WTC11 (cell line): ENCODE measurements at regions not wholly inside any gene's neighbourhood (a gene's known extent, or its start where the extent isn't known, plus 50 kb on each side); places are given as distances from the start of the nearest gene placed in this dataset.

Source experiments
- NR2C2 ChIP-seq: sonication (generic); formaldehyde crosslinking; IDR thresholded peaks from 2 replicates; pipeline ENCODE4 v1.8.0; 2022; ENCODE audit warnings: mild to moderate bottlenecking, missing genetic modification reagents
- RELA ChIP-seq: sonication (generic); formaldehyde crosslinking; IDR thresholded peaks from 2 replicates; pipeline ENCODE4 v1.8.1; 2022; ENCODE audit warnings: missing genetic modification reagents, mild to moderate bottlenecking, borderline replicate concordance
- SP1 ChIP-seq: sonication (generic); formaldehyde crosslinking; conservative IDR thresholded peaks from 2 replicates; pipeline ENCODE4 v1.8.1; 2022; ENCODE audit warnings: missing genetic modification reagents
- ZNF263 ChIP-seq: sonication (generic); formaldehyde crosslinking; IDR thresholded peaks from 2 replicates; pipeline ENCODE4 v1.8.1; 2022; ENCODE audit warnings: low read depth, mild to moderate bottlenecking, moderate library complexity, missing genetic modification reagents
- TF ChIP-seq, protein P1 (sequence below): sonication (generic); formaldehyde crosslinking; IDR thresholded peaks from 2 replicates; pipeline ENCODE4 v1.8.1; 2022; ENCODE audit warnings: low read depth, mild to moderate bottlenecking, moderate library complexity, missing genetic modification reagents, borderline replicate concordance
- TF ChIP-seq, protein P2 (sequence below): sonication (generic); formaldehyde crosslinking; conservative IDR thresholded peaks from 2 replicates; pipeline ENCODE4 v1.8.1; 2023; ENCODE audit warnings: mild to moderate bottlenecking, low read depth, missing genetic modification reagents, moderate library complexity
- TF ChIP-seq, protein P3 (sequence below): sonication (generic); formaldehyde crosslinking; IDR thresholded peaks from 2 replicates; pipeline ENCODE4 v1.8.1; 2023; ENCODE audit warnings: mild to moderate bottlenecking, moderate library complexity, missing genetic modification reagents
- TF ChIP-seq, protein P4 (sequence below): sonication (generic); formaldehyde crosslinking; IDR thresholded peaks from 2 replicates; pipeline ENCODE4 v1.8.0; 2022; ENCODE audit warnings: mild to moderate bottlenecking, missing genetic modification reagents
- TF ChIP-seq, protein P5 (sequence below): fragments of 200-600 bp; IDR thresholded peaks from 2 replicates; pipeline ENCODE4 v1.8.0; 2022; ENCODE audit warnings: antibody characterized with exemption

DNA sequence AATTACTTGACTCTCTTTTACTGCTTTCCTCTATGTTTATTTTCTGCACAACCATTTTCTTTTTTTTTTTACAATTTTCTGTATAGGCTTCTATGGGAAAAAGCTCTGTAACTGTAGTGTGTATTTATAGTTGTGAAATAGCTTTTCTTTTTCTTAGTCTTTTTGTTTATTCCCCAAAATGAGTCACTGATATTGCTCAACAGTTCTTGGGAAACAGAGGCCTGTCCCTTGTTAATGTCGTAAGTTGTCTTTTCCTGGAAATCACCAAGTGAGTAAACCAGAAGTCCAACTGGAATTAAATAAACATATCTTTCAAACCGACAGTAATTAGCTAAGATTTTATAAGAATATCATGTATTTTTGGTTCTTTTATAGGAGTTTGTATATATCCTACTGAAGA lies 325.1 kb upstream of the PRR16 start:
- TF ChIP-seq, protein P1, sequence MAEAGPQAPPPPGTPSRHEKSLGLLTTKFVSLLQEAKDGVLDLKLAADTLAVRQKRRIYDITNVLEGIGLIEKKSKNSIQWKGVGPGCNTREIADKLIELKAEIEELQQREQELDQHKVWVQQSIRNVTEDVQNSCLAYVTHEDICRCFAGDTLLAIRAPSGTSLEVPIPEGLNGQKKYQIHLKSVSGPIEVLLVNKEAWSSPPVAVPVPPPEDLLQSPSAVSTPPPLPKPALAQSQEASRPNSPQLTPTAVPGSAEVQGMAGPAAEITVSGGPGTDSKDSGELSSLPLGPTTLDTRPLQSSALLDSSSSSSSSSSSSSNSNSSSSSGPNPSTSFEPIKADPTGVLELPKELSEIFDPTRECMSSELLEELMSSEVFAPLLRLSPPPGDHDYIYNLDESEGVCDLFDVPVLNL = no peak
- TF ChIP-seq, protein P2, sequence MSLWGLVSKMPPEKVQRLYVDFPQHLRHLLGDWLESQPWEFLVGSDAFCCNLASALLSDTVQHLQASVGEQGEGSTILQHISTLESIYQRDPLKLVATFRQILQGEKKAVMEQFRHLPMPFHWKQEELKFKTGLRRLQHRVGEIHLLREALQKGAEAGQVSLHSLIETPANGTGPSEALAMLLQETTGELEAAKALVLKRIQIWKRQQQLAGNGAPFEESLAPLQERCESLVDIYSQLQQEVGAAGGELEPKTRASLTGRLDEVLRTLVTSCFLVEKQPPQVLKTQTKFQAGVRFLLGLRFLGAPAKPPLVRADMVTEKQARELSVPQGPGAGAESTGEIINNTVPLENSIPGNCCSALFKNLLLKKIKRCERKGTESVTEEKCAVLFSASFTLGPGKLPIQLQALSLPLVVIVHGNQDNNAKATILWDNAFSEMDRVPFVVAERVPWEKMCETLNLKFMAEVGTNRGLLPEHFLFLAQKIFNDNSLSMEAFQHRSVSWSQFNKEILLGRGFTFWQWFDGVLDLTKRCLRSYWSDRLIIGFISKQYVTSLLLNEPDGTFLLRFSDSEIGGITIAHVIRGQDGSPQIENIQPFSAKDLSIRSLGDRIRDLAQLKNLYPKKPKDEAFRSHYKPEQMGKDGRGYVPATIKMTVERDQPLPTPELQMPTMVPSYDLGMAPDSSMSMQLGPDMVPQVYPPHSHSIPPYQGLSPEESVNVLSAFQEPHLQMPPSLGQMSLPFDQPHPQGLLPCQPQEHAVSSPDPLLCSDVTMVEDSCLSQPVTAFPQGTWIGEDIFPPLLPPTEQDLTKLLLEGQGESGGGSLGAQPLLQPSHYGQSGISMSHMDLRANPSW (CRISPR knock-in tag) = no peak
- TF ChIP-seq SP1 (CRISPR knock-in tag) = no peak
- no peak for TF ChIP-seq RELA
- TF ChIP-seq, protein P3, sequence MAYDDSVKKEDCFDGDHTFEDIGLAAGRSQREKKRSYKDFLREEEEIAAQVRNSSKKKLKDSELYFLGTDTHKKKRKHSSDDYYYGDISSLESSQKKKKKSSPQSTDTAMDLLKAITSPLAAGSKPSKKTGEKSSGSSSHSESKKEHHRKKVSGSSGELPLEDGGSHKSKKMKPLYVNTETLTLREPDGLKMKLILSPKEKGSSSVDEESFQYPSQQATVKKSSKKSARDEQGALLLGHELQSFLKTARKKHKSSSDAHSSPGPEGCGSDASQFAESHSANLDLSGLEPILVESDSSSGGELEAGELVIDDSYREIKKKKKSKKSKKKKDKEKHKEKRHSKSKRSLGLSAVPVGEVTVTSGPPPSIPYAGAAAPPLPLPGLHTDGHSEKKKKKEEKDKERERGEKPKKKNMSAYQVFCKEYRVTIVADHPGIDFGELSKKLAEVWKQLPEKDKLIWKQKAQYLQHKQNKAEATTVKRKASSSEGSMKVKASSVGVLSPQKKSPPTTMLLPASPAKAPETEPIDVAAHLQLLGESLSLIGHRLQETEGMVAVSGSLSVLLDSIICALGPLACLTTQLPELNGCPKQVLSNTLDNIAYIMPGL (CRISPR knock-in tag) = no peak
- TF ChIP-seq, protein P4, sequence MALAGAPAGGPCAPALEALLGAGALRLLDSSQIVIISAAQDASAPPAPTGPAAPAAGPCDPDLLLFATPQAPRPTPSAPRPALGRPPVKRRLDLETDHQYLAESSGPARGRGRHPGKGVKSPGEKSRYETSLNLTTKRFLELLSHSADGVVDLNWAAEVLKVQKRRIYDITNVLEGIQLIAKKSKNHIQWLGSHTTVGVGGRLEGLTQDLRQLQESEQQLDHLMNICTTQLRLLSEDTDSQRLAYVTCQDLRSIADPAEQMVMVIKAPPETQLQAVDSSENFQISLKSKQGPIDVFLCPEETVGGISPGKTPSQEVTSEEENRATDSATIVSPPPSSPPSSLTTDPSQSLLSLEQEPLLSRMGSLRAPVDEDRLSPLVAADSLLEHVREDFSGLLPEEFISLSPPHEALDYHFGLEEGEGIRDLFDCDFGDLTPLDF (CRISPR knock-in tag) = no peak
- TF ChIP-seq, protein P5, sequence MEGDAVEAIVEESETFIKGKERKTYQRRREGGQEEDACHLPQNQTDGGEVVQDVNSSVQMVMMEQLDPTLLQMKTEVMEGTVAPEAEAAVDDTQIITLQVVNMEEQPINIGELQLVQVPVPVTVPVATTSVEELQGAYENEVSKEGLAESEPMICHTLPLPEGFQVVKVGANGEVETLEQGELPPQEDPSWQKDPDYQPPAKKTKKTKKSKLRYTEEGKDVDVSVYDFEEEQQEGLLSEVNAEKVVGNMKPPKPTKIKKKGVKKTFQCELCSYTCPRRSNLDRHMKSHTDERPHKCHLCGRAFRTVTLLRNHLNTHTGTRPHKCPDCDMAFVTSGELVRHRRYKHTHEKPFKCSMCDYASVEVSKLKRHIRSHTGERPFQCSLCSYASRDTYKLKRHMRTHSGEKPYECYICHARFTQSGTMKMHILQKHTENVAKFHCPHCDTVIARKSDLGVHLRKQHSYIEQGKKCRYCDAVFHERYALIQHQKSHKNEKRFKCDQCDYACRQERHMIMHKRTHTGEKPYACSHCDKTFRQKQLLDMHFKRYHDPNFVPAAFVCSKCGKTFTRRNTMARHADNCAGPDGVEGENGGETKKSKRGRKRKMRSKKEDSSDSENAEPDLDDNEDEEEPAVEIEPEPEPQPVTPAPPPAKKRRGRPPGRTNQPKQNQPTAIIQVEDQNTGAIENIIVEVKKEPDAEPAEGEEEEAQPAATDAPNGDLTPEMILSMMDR = no peak
- no peak for TF ChIP-seq ZNF263
- TF ChIP-seq NR2C2 (CRISPR knock-in tag) = no peak
